Ovary (tissue), 7 donors: ENCODE measurements at regions not wholly inside any gene's neighbourhood (a gene's known extent, or its start where the extent isn't known, plus 50 kb on each side); places are given as distances from the start of the nearest gene placed in this dataset.

Experiments used
- DNase-seq, 5 donors: peaks; one replicate each; pipeline ENCODE4 v3.0.0-alpha.2; 2019 to 2020
- H3K27ac ChIP-seq, 2 donors: fragments of 200-600 bp; one replicate each; pipeline versions ENCODE4 v1.5.1 to v1.8.0; 2019 to 2022
- H3K27me3 ChIP-seq: fragments of 200-600 bp; one replicate; pipeline ENCODE4 v1.8.0; 2022
- H3K36me3 ChIP-seq: fragments of 200-600 bp; sonication (generic); one replicate; pipeline ENCODE4 v1.5.1; 2019
- H3K4me1 ChIP-seq: one replicate; pipeline ENCODE4 v1.8.1; 2013; ENCODE audit warnings: mild to moderate bottlenecking, moderate library complexity; ENCODE audit not compliant: insufficient read depth
- H3K4me3 ChIP-seq: fragments of 200-600 bp; sonication (generic); one replicate; pipeline ENCODE4 v1.5.1; 2017
- H3K9me3 ChIP-seq, 2 donors: fragments of 200-600 bp in 1 of 2; sonication (generic) in 1 of 2; one replicate each; pipeline versions ENCODE4 v1.5.1 to v1.8.1; 2013 to 2019; ENCODE audit warnings: mild to moderate bottlenecking in 1 of 2, moderate library complexity in 1 of 2
- EP300 ChIP-seq: sonication (generic); formaldehyde crosslinking; IDR thresholded peaks from one replicate; pipeline ENCODE4 v1.6.1; 2017; ENCODE audit warnings: antibody characterized with exemption
- POLR2A ChIP-seq: fragments of 450-650 bp; IDR thresholded peaks from one replicate; pipeline ENCODE4 v1.6.1; 2017; ENCODE audit warnings: antibody characterized with exemption, mild to moderate bottlenecking, moderate library complexity
- WGBS, 3 donors: extraction: QIAGEN DNeasy Blood & Tissue Kit in 1 of 3; methylation state at CpG; one replicate each; pipeline versions ENCODE4 v1.1.5 to v1.1.7; 2013 to 2017; 5-methylcytosine and 5-hydroxymethylcytosine counted together
- intact Hi-C, 4 donors: fragments of 100-400 bp; cut with DNase I; formaldehyde crosslinking; loops; one replicate each; pipeline versions ENCODE4 v1.11.0 to v1.15.1; 2022 to 2023
- TF ChIP-seq, protein P1 (sequence below), 3 donors: fragments of 450-650 bp in 2 of 3; fragments of 200-600 bp in 1 of 3; IDR thresholded peaks; one replicate each; pipeline versions ENCODE4 v1.5.1 to v1.8.0; 2016 to 2022; ENCODE audit warnings: antibody characterized with exemption in 3 of 3, mild to moderate bottlenecking in 1 of 3
- donor health status: DM: no; HTN: no; CAD: no; lungs with moderate emphysema.
- donor health status: DM: no; HTN: no; CAD: no.
- donor health status: Bipolar disorder and iron deficiency.
- donor health status: DM: no; HTN: no; CAD: no.
- donor health status: DM: yes; HTN: yes; CAD: no.

DNA sequence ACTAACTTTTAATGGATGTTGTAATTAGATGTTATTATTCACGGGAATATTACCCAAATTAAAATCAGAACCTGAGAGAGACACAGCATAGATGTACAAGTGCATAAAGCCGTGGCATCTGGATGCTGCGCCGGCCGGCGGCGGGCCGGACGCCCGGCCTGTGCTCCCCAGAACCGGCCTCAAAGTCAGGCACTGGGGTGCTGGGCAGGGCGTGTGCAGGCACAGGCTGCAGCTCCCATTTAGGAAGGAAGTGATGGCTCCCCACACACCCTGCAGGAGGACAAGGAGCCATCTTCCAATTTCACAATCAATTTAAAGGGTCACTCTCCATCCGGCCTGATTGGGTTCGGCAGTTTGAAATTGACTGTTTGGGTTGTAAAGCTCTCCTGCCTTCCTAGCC lies 367.7 kb upstream of the SALL3 start:
- no peaks in the 10 kb centered on the region for H3K36me3 ChIP-seq
- TF ChIP-seq, protein P1, sequence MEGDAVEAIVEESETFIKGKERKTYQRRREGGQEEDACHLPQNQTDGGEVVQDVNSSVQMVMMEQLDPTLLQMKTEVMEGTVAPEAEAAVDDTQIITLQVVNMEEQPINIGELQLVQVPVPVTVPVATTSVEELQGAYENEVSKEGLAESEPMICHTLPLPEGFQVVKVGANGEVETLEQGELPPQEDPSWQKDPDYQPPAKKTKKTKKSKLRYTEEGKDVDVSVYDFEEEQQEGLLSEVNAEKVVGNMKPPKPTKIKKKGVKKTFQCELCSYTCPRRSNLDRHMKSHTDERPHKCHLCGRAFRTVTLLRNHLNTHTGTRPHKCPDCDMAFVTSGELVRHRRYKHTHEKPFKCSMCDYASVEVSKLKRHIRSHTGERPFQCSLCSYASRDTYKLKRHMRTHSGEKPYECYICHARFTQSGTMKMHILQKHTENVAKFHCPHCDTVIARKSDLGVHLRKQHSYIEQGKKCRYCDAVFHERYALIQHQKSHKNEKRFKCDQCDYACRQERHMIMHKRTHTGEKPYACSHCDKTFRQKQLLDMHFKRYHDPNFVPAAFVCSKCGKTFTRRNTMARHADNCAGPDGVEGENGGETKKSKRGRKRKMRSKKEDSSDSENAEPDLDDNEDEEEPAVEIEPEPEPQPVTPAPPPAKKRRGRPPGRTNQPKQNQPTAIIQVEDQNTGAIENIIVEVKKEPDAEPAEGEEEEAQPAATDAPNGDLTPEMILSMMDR (IDR thresholded peaks at IDR 0.05) = no peak
- no peak for TF ChIP-seq EP300
- TF ChIP-seq POLR2A = no peak
- H3K27me3 ChIP-seq = no peaks in the 10 kb centered on the region
- H3K4me1 ChIP-seq = no peaks in the 10 kb centered on the region
- WGBS, 3 donors = 82 to 84% (median 83%) methylated on average over 14 of the region's 14 CpGs
- intact Hi-C loops = no loop called here
- no peak overlapping the region for H3K27ac ChIP-seq
- H3K9me3 ChIP-seq = no peaks in the 10 kb centered on the region
- H3K4me3 ChIP-seq = no peak overlapping the region
- DNase-seq = no peak

DNA sequence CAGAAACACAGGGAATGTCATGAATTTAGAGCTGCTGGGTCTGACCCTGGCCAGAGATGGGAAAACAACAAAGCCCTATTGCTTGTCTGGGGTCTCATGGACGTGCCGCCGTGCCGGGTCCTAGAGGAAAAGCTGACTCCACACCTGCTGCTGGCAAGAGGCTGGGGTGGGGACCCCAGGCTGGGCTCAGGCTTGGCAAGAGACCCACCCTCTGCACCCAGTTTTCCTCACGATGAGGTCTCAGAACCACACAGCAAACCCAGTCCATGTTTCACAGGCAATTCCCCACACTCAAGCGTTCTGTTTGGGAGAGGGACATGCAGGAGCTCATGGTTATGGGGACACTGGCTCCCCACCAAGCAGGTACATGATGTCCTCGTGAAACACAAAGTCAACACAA lies 367.3 kb upstream of the SALL3 start:
- intact Hi-C loops = no loop called here
- Histone ChIP-seq H3K4me1 (no peaks in the 10 kb centered on the region), H3K27ac (no peak overlapping the region), H3K4me3 (no peak overlapping the region), H3K9me3 (no peaks in the 10 kb centered on the region), H3K36me3 (no peaks in the 10 kb centered on the region), H3K27me3 (no peaks in the 10 kb centered on the region)
- WGBS, 3 donors = 62 to 78% (median 76%) methylated on average over 7 of the region's 7 CpGs
- TF ChIP-seq, protein P1 (IDR thresholded peaks at IDR 0.05) = no peak
- TF ChIP-seq EP300 (no peak), POLR2A (no peak)
- no peak for DNase-seq

DNA sequence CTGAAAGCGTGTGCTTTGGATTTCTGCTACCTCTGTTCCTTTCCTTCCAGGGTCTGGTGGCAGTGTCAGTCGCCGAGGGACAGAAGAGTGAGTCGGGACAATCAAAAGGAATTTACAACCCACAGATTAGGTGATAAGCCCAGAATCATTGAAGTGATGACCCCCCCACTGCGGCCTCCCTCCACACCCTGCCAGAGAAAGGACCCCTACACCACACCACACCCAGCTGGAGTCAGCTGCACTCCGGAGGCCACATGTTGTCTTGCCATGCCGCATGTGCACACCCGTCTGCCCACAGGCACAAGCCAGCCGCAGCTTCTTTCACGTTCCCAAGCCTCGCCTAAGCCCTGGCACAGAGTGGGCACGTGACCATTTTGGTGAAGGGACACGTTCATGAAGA lies 366.8 kb upstream of the SALL3 start:
- TF ChIP-seq POLR2A = no peak
- Histone ChIP-seq H3K4me3 (no peak overlapping the region), H3K4me1 (no peaks in the 10 kb centered on the region), H3K9me3 (no peaks in the 10 kb centered on the region), H3K36me3 (no peaks in the 10 kb centered on the region), H3K27ac (no peak overlapping the region), H3K27me3 (no peaks in the 10 kb centered on the region)
- DNase-seq = no peak
- WGBS, 3 donors = 73 to 78% (median 75%) methylated on average over 13 of the region's 13 CpGs
- intact Hi-C loops = no loop called here

- TF ChIP-seq EP300 = no peak
- H3K9me3 ChIP-seq = no peaks in the 10 kb centered on the region
- no peaks in the 10 kb centered on the region for H3K4me1 ChIP-seq
- intact Hi-C loops = no loop called here
- WGBS, 3 donors = 80 to 86% (median 84%) methylated on average over 4 of the region's 4 CpGs
- H3K27me3 ChIP-seq = no peaks in the 10 kb centered on the region
- no peak for DNase-seq
- H3K27ac ChIP-seq = no peak overlapping the region
- H3K4me3 ChIP-seq = no peak overlapping the region
- H3K36me3 ChIP-seq = no peaks in the 10 kb centered on the region
Observed at GRCh38 chr18:78618726-78619125, 360.9 kb upstream of the SALL3 start.

GRCh38 chr18:78619854-78620253 lies 359.8 kb upstream of the SALL3 start:
- no peak for TF ChIP-seq POLR2A
- TF ChIP-seq EP300 = no peak
- TF ChIP-seq, protein P1 (IDR thresholded peaks at IDR 0.05) = no peak
- H3K4me3 ChIP-seq = no peak overlapping the region
- H3K27me3 ChIP-seq = no peaks in the 10 kb centered on the region
- no peaks in the 10 kb centered on the region for H3K36me3 ChIP-seq
- 39 to 54% (median 43%) methylated on average over 13 of the region's 13 CpGs for WGBS, 3 donors
- DNase-seq = no peak
- H3K27ac ChIP-seq = no peak overlapping the region
- no peaks in the 10 kb centered on the region for H3K4me1 ChIP-seq
- H3K9me3 ChIP-seq = no peaks in the 10 kb centered on the region
- intact Hi-C loops = no loop called here

- H3K36me3 ChIP-seq = no peaks in the 10 kb centered on the region
- H3K27me3 ChIP-seq = no peaks in the 10 kb centered on the region
- no peaks in the 10 kb centered on the region for H3K4me1 ChIP-seq
- WGBS, 3 donors = 82 to 88% (median 86%) methylated on average over 6 of the region's 6 CpGs
- intact Hi-C loops = no loop called here
- H3K27ac ChIP-seq = no peak overlapping the region
- DNase-seq = no peak
- no peak overlapping the region for H3K4me3 ChIP-seq
- H3K9me3 ChIP-seq = no peaks in the 10 kb centered on the region
- TF ChIP-seq, protein P1 (IDR thresholded peaks at IDR 0.05) = no peak
- no peak for TF ChIP-seq EP300
- TF ChIP-seq POLR2A = no peak
Observed at GRCh38 chr18:78620326-78620725, 359.3 kb upstream of the SALL3 start.
